NCI-H2107 treated with DMSO at 0.1 percent for 48 hours (cell line): ENCODE measurements at regions not wholly inside any gene's neighbourhood (a gene's known extent, or its start where the extent isn't known, plus 50 kb on each side); places are given as distances from the start of the nearest gene placed in this dataset.
"Not testable (repeated sequence)": the region's sequence is repeated elsewhere in the genome, so short reads cannot be mapped to it uniquely, and the experiment has no call there.

Source experiments
- DNase-seq: peaks from one replicate; lab custom pipeline; 2025; ENCODE audit not compliant: unreplicated experiment; lab: John Stamatoyannopoulos, UW

GRCh38 chr2:66632882-66633281 is 198.0 kb downstream of the MEIS1 start:
- not testable (repeated sequence) for DNase-seq

GRCh38 chr2:66633631-66634030 is 198.7 kb downstream of the MEIS1 start:
- DNase-seq = no peak

- no peak for DNase-seq
Observed at GRCh38 chr2:66634784-66635183, 199.9 kb downstream of the MEIS1 start.

GRCh38 chr2:66641685-66642084 is 206.8 kb downstream of the MEIS1 start:
- no peak for DNase-seq

DNA sequence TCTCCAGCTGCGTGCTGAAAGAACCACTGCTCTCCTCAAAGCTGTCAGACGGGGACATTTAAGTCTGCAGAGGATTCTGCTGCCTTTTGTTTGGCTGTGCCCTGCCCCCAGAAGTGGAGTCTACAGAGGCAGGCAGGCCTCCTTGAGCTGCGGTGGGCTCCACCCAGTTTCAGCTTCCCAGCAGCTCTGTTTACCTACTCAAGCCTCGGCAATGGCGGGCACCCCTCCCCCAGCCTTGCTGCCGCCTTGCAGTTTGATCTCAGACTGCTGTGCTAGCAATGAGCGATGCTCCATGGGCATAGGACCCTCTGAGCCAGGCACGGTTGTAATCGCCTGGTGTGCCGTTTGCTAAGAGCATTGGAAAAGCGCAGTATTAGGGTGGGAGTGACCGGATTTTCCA is 213.2 kb downstream of the MEIS1 start:
- DNase-seq = not testable (repeated sequence)

DNA sequence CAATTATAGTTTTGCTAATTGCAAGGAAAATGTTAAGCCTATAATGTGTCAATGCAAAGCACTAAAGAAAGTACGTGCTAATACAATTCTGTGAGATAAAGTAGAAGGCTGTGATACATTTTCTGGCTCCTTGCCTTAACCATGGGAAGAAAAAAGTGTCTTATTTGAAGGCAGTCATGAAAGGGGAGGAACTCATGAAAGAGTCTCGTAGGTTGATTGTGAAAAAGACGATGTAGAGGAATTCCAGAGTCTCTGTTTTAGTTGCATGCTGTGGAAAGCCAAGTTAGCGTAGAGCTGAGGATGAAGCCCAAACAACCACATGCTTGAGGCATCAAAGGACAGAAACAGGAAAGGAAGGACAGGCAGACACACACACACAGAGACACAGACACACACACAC is 214.1 kb downstream of the MEIS1 start:
- no peak for DNase-seq

GRCh38 chr2:66651295-66651694 is 216.4 kb downstream of the MEIS1 start:
- no peak for DNase-seq

- DNase-seq = no peak
Observed at GRCh38 chr2:66660804-66661203, 225.9 kb downstream of the MEIS1 start.

GRCh38 chr2:66661253-66662173 is 226.6 kb downstream of the MEIS1 start:
- DNase-seq = no peak

DNA sequence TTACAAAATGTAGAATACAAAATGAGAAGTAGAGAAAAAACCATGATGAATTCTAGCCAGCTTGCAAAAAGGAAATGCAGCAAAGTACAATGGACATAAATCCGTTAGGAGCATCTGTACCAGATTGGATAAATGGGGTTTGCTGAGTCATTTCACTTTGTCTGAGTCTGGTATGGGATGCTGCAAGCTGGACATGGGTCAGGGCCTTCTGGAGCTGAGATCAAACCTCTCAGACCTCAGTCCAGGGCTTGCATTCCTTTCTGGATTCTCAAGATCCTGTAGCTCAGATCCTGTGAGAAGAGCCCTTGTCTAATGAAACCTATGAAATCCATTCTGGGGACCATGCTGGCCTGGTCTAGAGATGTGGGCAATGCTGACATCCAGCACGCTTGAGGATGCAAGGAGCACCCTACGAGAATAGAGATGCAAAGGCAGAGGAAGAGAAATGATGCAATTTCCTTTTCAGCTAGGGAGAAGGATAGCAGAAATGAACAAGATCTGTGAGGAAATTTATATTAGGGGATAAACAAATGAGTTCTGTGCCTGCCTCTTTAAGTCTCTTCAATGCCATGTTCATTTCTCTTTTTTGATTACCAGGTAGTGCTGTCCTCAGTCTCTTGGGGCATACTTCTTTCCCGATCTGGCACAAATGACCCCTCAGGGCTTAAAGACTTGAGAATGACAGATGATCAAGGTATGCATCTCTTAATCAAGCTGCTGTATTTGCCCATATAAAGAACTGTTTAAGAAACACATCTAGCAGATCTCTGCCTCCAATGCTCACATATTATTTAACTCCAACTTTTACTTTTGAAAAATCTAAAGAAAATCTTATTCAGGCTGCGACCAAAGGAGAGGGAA is 230.4 kb downstream of the MEIS1 start:
- DNase-seq = no peak

GRCh38 chr2:66667301-66667700 is 232.4 kb downstream of the MEIS1 start:
- DNase-seq = no peak

DNA sequence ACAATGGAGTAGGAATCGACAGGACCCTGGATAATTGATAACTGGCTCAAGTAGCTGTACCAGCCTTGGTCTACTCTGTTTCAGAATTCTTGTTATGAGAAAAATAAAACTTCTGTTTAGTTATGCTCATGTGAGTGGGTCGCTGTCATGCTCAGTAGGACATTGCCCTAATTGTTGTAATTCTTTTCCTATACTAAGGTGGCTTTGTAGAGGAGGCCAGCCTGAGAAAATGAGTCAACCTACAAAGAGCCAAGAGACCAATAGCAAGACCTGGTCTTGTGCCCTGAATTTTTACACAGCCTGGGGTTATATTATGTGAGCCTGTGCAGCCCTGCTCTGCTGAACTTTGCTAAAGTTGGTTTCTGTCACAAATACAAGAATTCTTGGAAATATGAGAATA is 238.4 kb downstream of the MEIS1 start:
- DNase-seq = no peak

DNA sequence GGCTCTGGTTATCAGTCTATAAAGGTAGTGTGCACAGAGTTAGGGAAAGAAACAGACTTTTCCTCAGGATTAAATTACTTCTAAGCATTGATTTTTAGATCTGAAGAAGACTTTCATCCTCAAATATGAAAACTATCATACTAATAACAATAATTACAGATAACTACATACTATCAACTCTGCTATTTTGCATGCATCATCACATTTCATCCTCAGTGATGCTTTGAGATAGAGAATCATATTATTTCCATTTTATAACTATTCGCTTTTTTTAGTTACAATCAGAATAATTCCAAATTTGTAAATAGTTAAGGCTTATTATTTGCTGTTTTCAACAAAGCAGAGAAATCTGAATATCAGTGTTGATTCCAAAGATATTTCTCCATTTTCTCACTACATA is 239.2 kb downstream of the MEIS1 start:
- DNase-seq = no peak

DNA sequence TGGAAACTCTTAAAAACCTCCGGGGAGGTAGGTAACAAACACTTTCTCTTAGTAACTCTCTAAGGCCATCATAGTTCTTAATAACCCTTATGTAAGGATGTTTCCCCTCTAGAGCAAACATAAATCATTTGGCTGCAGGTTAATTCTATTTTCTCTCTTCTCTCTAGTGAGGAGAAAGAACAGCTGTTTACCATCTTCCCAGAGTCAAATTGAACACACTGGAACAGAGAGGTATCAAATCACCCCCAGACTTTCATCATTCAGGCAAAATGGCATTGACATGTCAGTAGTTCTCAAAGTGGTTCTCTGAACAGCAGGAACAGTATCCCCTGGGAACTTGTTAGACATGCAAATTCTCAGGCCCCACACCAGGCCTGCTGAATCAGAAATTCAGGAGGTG is 240.7 kb downstream of the MEIS1 start:
- DNase-seq = no peak

DNA sequence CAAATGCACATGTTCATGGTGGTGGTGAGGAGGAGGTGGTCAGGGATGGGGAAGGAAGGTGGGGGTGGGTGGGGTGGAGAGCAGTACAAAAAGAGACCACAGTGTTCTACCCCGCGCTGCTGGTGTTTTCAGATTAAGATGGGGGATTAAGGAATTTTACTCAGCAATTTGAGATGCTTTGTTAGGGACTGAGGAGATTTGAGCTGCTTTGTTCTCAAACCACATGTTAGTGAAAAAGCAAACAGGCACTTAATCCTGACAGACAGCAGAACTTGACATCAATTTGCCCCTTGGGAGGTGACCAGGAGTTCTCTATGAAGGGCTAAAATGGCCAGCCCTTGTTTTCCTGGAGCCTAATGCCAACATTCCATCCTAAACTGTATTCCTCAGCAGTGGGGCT is 244.5 kb downstream of the MEIS1 start:
- no peak for DNase-seq

GRCh38 chr2:66682476-66682875 is 247.6 kb downstream of the MEIS1 start:
- no peak for DNase-seq

- no peak for DNase-seq
Observed at GRCh38 chr2:66683064-66683463, 248.1 kb downstream of the MEIS1 start.

DNA sequence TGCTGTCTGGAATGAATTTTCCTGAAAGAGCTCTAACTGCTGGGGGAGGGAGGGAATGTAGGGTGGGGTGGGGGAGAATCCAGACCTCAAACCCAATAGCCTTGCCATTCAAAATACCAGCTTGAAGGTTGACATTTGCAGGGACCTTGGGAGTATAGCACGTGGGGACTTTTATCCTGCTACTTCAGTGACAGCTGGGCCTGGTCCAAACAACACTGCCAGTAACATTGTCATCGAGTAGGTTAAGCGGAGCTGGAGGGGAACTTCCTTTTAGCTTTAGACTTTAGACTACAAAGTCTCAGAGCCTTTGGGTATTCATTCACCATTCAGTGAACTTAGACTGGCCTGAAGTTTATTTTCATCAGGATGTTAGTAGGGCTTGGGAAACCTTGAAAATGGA is 248.7 kb downstream of the MEIS1 start:
- DNase-seq = no peak

- no peak for DNase-seq
Observed at GRCh38 chr2:66684289-66684688, 249.4 kb downstream of the MEIS1 start.

DNA sequence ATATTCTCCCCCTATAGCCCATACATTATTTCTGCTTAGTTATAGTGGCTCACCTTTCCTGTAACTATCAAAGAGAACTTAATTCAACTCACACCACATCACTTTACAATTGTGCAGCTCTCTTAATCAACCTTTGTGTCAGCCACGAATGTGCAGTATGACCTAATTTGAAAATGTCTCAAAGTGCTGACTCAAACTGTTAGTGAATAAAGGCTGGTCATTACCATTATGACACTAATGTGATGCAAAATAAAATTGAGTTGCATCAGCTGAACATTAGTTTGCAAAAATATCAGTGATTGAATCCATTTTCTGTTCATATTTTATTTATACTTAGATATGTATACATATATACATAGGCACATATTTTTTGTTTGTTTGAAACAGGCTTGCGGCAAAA is 251.8 kb downstream of the MEIS1 start:
- DNase-seq = no peak

GRCh38 chr2:66688951-66689350 is 254.0 kb downstream of the MEIS1 start:
- no peak for DNase-seq

GRCh38 chr2:66689456-66690051 is 254.6 kb downstream of the MEIS1 start:
- no peak for DNase-seq
